NCI-H69 (cell line): ENCODE measurements at regions not wholly inside any gene's neighbourhood (a gene's known extent, or its start where the extent isn't known, plus 50 kb on each side); places are given as distances from the start of the nearest gene placed in this dataset.
"Not testable (repeated sequence)": the region's sequence is repeated elsewhere in the genome, so short reads cannot be mapped to it uniquely, and the experiment has no call there.

Experiments
- DNase-seq: peaks from one replicate; lab custom pipeline; 2025; lab: John Stamatoyannopoulos, UW

- not testable (repeated sequence) for DNase-seq
Observed at GRCh38 chr6:49097664-49098063, 365.4 kb downstream of the MMUT start.

DNA sequence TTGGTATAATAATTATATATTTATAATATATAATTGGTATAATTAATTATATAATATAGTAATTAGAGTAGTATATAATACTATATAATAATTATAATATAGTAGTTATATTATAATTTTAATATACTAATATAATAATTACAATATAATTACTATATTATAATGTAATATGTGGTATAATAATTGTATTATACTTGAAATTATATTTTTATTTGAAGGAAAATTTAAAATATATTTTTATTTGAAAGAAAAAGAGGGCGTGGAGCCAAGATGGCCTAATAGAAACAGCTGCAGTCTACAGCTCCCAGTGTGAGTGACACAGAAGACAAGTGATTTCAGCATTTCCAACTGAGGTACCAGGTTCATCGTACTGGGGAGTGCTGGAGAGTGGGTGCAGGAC is 365.9 kb downstream of the MMUT start:
- DNase-seq = peak; percentile 20

GRCh38 chr6:49088631-49089030 is 374.4 kb downstream of the MMUT start:
- DNase-seq = no peak

DNA sequence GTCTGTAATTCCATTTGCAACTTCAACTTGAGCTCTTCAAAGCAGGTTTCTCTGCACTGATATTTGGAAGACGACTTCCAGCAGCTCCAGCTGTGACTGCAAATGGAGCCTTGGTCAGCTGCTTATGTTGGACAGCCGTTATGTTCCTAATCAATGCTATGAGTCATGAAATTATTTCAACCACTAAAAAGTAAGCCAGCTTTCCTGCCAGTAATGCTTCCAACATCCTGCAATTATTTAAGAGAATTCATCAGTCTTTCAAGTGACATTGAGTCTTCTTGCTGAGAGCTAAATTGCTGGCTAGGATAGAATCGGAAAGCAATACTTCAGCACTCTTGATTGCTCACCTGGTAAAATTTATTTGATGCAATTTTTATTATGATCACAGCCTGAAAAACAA is 375.7 kb downstream of the MMUT start:
- DNase-seq = peak; percentile 81

GRCh38 chr6:49082611-49083010 is 380.4 kb downstream of the MMUT start:
- no peak for DNase-seq

DNA sequence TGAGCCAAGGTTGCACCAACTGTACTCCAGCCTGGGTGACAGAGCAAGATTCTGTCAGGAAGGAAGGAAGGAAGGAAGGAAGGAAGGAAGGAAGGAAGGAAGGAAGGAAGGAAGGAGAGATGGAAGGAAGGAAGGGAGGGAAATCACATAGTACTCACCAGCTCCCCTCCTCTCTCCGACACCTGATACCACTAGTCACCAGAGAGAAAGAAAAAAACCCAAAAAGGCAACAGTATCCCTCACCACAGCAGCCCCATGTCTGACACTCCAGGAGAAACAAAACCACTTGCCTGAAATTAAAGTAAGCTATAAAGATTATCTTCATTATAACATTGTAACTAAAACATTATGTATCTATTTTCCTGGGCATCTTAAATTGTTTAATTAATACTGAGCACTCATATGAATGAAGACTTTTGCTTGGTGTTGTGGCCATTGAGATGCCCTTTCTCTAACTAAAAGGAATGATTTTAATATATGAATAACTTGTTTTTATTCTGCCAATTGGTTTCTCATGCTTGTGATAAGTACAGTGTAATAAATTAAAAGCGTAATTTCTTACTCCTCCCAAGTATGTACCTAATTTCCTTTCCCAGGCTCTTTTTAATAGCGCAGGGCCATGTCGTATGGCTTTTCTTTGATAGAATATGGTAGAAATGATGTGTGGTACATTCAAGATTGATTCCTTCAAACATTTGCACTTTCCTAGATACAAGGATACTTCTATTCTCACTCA is 390.0 kb downstream of the MMUT start:
- DNase-seq = no peak

- DNase-seq = no peak
Observed at GRCh38 chr6:49072146-49072545, 390.9 kb downstream of the MMUT start.

- DNase-seq = no peak
Observed at GRCh38 chr6:49070411-49070810, 392.6 kb downstream of the MMUT start.

DNA sequence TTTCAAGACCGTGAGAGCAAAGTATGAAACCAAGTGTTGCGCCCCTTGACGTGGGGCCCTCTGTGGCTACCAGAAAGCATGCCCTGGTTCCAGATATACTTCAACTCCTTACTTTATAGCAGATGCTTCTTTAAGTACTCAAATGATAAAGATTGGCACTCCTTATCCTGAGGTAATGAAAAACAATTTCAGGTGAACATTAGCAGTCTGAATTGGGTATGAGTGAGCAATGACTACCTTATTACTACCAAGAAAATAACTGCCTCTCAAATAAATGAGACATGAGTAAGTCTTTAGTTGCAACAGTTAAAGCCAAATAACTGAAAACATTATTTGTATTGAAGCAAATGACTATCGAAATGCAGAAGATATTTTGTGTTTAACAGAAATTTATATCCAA is 408.7 kb downstream of the MMUT start:
- no peak for DNase-seq

DNA sequence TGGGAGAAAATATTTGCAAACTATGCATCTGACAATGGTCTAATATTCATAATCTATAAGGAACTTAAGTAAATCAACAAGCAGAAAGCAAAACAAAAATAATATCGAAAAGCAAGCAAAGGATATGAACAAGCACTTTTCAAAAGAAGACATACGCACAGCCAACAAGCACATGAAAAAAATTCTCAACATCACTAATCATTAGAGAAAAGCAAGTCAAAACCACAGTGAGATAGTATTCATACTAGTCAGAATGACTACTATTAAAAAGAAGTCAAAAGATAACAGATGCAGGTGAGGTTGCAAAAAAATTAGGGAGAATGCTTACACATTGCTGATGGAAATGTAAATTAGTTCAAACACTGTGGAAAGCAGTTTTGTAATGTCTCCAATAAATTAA is 410.2 kb downstream of the MMUT start:
- no peak for DNase-seq

- DNase-seq = no peak
Observed at GRCh38 chr6:49051281-49051680, 411.8 kb downstream of the MMUT start.

DNA sequence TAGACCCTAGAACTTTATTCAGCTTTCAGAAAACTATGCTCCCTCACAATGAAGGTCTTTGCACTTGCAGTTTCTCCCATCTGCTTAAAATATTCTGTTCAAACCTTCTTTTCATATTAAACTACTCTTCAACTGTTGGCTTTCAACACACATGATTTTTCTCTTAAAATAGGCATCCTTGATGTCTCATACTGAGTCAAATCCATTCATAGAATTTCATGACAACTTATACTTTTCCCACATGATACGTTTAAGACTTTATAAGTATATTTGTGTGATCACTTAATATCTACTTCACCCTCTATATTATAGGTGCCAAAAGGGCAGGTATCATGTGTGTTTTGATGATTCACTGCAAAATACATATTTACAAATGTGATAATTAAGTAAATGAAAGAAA is 412.5 kb downstream of the MMUT start:
- no peak for DNase-seq

GRCh38 chr6:49038294-49038822 is 424.7 kb downstream of the MMUT start:
- no peak for DNase-seq

- DNase-seq = no peak
Observed at GRCh38 chr6:49030251-49031020, 432.6 kb downstream of the MMUT start.

- DNase-seq = no peak
Observed at GRCh38 chr6:49027644-49028043, 435.4 kb downstream of the MMUT start.

DNA sequence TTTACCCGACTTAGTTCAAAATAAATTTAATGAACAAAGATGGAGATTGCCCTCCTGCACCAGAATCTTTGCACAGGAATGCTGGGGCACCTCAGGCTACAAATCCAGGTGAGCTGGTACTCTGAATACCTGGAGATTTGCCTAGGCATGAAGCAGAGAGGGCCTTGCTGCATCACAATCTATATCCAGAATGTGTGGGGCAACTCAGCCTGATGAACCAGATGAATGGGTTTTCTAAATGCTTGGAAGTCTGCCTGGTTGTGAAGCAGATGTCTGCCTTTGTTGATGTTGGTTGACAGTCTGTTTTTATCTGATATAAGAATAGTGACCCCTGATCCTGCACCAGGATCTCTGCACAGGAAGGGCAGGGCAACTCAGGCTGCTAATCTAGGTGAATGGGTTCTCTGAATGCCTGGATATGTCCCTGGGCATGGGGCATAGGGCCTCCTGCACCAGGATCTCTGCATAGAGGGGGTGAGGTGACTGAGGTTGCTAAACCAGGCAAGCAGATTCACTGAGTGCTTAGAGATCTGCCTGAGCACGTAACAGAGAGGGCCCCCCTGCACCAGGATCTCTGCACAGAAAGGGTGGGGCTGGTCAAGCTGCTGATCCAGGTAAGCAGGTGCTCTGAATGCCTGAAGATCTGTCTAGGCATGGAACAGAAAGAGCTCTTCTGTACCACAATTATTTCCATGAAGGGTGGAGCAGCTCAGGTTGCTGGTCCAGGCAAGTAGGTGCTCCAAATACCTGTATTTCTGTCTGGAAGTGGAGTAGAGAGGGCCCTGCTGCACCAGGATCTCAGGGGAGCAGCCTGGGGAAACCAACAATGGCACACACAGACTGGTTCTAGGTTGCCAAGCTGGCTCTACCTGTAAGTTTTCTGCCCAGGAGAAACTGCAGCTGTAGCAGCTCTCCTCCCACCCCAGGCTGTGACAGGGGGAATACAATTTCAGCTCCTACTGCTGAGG is 437.5 kb downstream of the MMUT start:
- no peak for DNase-seq

- peak; percentile 92 for DNase-seq
Observed at GRCh38 chr6:49004801-49005200, 458.3 kb downstream of the MMUT start.

GRCh38 chr6:49003348-49003747 is 459.7 kb downstream of the MMUT start:
- peak; percentile 81 for DNase-seq

- peak; percentile 59 for DNase-seq
Observed at GRCh38 chr6:49001856-49002541, 461.1 kb downstream of the MMUT start.

DNA sequence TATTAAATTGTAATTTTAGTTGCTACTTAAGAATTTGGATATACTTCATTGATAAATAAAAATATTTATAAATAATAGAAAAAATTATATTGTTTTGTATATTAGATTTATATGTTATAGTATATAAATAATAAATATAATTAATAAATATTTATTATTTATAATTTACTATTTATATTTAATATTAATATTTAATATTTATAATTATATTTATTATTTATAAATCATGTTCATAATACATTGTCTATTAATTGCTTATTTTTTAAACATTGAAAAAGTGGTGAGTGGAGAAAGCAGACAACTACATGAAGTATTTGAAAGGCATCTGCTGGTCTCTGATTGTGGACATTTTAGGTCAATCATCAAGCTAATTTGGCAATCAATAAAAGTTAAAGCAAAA is 464.5 kb downstream of the MMUT start:
- no peak for DNase-seq

DNA sequence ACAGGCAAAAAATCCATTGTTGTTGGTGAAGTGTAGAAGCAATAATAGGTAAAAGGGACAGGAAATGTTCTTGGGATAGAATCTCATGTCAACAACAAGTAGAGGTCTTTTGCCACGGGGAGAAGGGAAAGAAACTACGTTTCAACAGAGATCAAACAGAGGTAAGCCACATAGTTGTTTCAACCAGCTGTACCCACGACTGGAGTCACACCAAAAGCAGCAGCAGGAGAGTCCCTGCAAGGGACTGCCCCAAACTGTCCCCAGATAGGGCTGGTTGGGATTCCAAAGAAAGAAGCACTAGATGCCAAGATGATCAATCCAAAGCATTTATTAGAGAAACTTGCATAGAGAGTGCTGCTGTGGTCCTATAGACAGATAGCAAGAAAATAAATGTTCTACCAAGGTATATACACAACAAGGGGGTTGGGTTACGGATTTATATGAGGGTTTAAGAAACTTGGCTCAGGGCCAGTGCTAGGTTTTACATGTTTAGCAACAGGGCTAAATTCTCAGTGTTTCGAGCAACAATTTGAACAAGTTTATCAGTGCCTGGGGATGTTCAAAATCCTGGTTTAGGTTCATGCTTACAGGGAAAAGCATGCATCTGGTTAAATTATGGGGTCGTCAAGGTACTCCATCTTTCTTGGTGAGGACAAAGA is 466.5 kb downstream of the MMUT start:
- peak; percentile 11 for DNase-seq
